GM23338 (cell line): ENCODE measurements at regions not wholly inside any gene's neighbourhood (a gene's known extent, or its start where the extent isn't known, plus 50 kb on each side); places are given as distances from the start of the nearest gene placed in this dataset.

ENCODE experiments used
- CREB1 ChIP-seq: fragments of 250-450 bp; sonication (Bioruptor Pico); IDR thresholded peaks from 2 replicates; pipeline ENCODE4 v1.5.0; 2020; ENCODE audit warnings: low read depth, mild to moderate bottlenecking, moderate library complexity
- CTCF ChIP-seq, 2 experiments: fragments of 200-600 bp in 1 of 2; sonication (generic) in 1 of 2; conservative IDR thresholded peaks; 2 replicates each; pipeline versions ENCODE4 v1.5.1 to v1.6.1; 2016 to 2017; ENCODE audit warnings: antibody characterized with exemption in 2 of 2, low read depth in 2 of 2, mild to moderate bottlenecking in 2 of 2, moderate library complexity in 1 of 2
- ETS1 ChIP-seq: IDR thresholded peaks from 2 replicates; pipeline ENCODE4 v1.6.1; 2016; ENCODE audit warnings: antibody characterized with exemption
- EZH2phosphoT487 ChIP-seq: fragments of 200-600 bp; sonication (generic); IDR thresholded peaks from one replicate; pipeline ENCODE4 v1.8.1; 2018; ENCODE audit warnings: antibody characterized with exemption; ENCODE audit not compliant: unreplicated experiment
- POLR2AphosphoS5 ChIP-seq: IDR thresholded peaks from 2 replicates; pipeline ENCODE4 v1.6.1; 2016; ENCODE audit warnings: antibody characterized with exemption, low read depth
- REST ChIP-seq: IDR thresholded peaks from one replicate; pipeline ENCODE4 v1.6.1; 2018; ENCODE audit warnings: antibody characterized with exemption; ENCODE audit not compliant: unreplicated experiment
- STAT1 ChIP-seq: IDR thresholded peaks from one replicate; pipeline ENCODE4 v1.6.1; 2016; ENCODE audit warnings: antibody characterized with exemption; ENCODE audit not compliant: unreplicated experiment
- ZNF331 ChIP-seq: fragments of 250-450 bp; sonication (Bioruptor Pico); IDR thresholded peaks from 2 replicates; pipeline ENCODE4 v1.5.0; 2020; ENCODE audit warnings: low read depth, mild to moderate bottlenecking, moderate library complexity
- ZNF462 ChIP-seq: fragments of 250-450 bp; sonication (Bioruptor Pico); IDR thresholded peaks from 2 replicates; pipeline ENCODE4 v1.5.0; 2020; ENCODE audit warnings: mild to moderate bottlenecking, moderate library complexity

GRCh38 chr2:150129921-150130575, 357.4 kb downstream of the RND3 start (continued):
- TF ChIP-seq ZNF462 (CRISPR knock-in tag) (no peak), STAT1 (no peak), ZNF331 (no peak), REST (no peak), CREB1 (no peak), POLR2AphosphoS5 (no peak), ETS1 (no peak), EZH2phosphoT487 (no peak), CTCF (conservative IDR thresholded peaks at IDR 0.05; ENCODE audit: low read depth in 2 of 2) (no peak)
